A549 (cell line): ENCODE measurements at regions not wholly inside any gene's neighbourhood (a gene's known extent, or its start where the extent isn't known, plus 50 kb on each side); places are given as distances from the start of the nearest gene placed in this dataset.

Source experiments
- ATAC-seq, 2 experiments: fragments of 200-7000 bp in 1 of 2; fragments of >200 bp in 1 of 2; cut with Nextera tagmentation in 1 of 2; cut with Tn5 transposase in 1 of 2; 3 replicates each; pipeline versions ENCODE4 v1.8.0 to v1.9.1; 2018 to 2020; ENCODE audit warnings: mild to moderate bottlenecking in 1 of 2, moderate library complexity in 1 of 2
- CTCF ChIA-PET: fragments of 300-600 bp; sonication (Branson Sonifier 250); formaldehyde crosslinking; extraction: SDS; loops from one replicate; lab custom pipeline; 2021; ENCODE audit warnings: antibody characterized with exemption, inconsistent platforms; lab: Yijun Ruan, JAX
- POLR2A ChIA-PET: fragments of 350-600 bp; formaldehyde crosslinking; extraction: SDS; loops from one replicate; lab custom pipeline; 2021; ENCODE audit warnings: antibody characterized with exemption, inconsistent platforms; lab: Yijun Ruan, JAX
- DNase-seq, 2 experiments: peaks; one replicate each; pipeline versions ENCODE4 v3.0.0 to v3.0.0-alpha.2; 2011 to 2016; ENCODE audit warnings: low read depth in 1 of 2, low spot score in 1 of 2
- FAIRE-seq: peaks from 2 replicates; lab custom pipeline; 2011; peaks lifted over from hg19 to GRCh38; lab: Jason Lieb, UNC
- H3K27ac ChIP-seq, 2 experiments: fragments of >200 bp; sonication (Bioruptor Twin); formaldehyde crosslinking; 3 replicates each; pipeline ENCODE4 v1.5.1; 2016 to 2017
- H3K4me1 ChIP-seq: fragments of >200 bp; sonication (Bioruptor Twin); formaldehyde crosslinking; 3 replicates; pipeline ENCODE4 v1.6.1; 2016
- H3K4me2 ChIP-seq: fragments of >200 bp; sonication (Bioruptor Twin); formaldehyde crosslinking; 3 replicates; pipeline ENCODE4 v1.6.1; 2016
- H3K4me3 ChIP-seq: fragments of >200 bp; sonication (Bioruptor Twin); formaldehyde crosslinking; 3 replicates; pipeline ENCODE4 v1.5.1; 2016
- H3K9me3 ChIP-seq: fragments of >200 bp; sonication (Bioruptor Twin); formaldehyde crosslinking; 3 replicates; pipeline ENCODE4 v1.6.1; 2016
- ATOH8 ChIP-seq: fragments of 250-450 bp; sonication (Bioruptor Pico); IDR thresholded peaks from 2 replicates; pipeline ENCODE4 v1.5.0; 2020; ENCODE audit warnings: low read depth, mild to moderate bottlenecking, moderate library complexity
- CBX2 ChIP-seq: fragments of 200-600 bp; sonication (generic); IDR thresholded peaks from 2 replicates; pipeline ENCODE4 v1.6.1; 2016; ENCODE audit warnings: low read depth, mild to moderate bottlenecking, borderline replicate concordance
- CHD4 ChIP-seq: fragments of 200-600 bp; sonication (generic); IDR thresholded peaks from 2 replicates; pipeline ENCODE4 v1.6.1; 2016; ENCODE audit warnings: antibody characterized with exemption, mild to moderate bottlenecking, borderline replicate concordance
- EHF ChIP-seq: fragments of 250-450 bp; sonication (Bioruptor Pico); IDR thresholded peaks from 2 replicates; pipeline ENCODE4 v1.5.0; 2020; ENCODE audit warnings: mild to moderate bottlenecking
- ELK1 ChIP-seq: fragments of 150-350 bp; IDR thresholded peaks from 2 replicates; pipeline ENCODE4 v1.6.1; 2014; ENCODE audit warnings: low read depth, mild to moderate bottlenecking, low read length
- FOSL2 ChIP-seq, 2 experiments: fragments of 450-650 bp in 1 of 2; fragments of >200 bp in 1 of 2; sonication (Bioruptor Twin) in 1 of 2; formaldehyde crosslinking; IDR thresholded peaks; 2 replicates each; pipeline versions ENCODE4 v1.5.0 to v1.6.1; 2016 to 2020; ENCODE audit warnings: mild to moderate bottlenecking in 1 of 2, moderate library complexity in 1 of 2
- FOXS1 ChIP-seq: fragments of 250-450 bp; sonication (Bioruptor Pico); IDR thresholded peaks from 2 replicates; pipeline ENCODE4 v1.5.0; 2020; ENCODE audit warnings: mild to moderate bottlenecking, moderate library complexity
- GATA3 ChIP-seq: IDR thresholded peaks from 2 replicates; pipeline ENCODE4 v1.6.1; 2012; ENCODE audit warnings: borderline replicate concordance
- HMGXB4 ChIP-seq: fragments of 250-450 bp; sonication (Bioruptor Pico); IDR thresholded peaks from 2 replicates; pipeline ENCODE4 v1.5.0; 2021; ENCODE audit warnings: mild to moderate bottlenecking, moderate library complexity, borderline replicate concordance
- HOXB13 ChIP-seq: fragments of 250-450 bp; sonication (Bioruptor Pico); IDR thresholded peaks from 2 replicates; pipeline ENCODE4 v1.5.0; 2020; ENCODE audit warnings: low read depth, mild to moderate bottlenecking, moderate library complexity
- JUN ChIP-seq, 2 experiments: fragments of >200 bp; sonication (Bioruptor Twin); formaldehyde crosslinking; IDR thresholded peaks; 2 replicates in 1 of 2; 3 replicates in 1 of 2; pipeline ENCODE4 v1.6.1; 2016 to 2017
- JUNB ChIP-seq: fragments of >200 bp; sonication (Bioruptor Twin); formaldehyde crosslinking; IDR thresholded peaks from 2 replicates; pipeline ENCODE4 v1.6.1; 2016
- KDM5A ChIP-seq: fragments of 200-600 bp; sonication (generic); IDR thresholded peaks from 2 replicates; pipeline ENCODE4 v1.6.1; 2016; ENCODE audit warnings: antibody characterized with exemption, mild to moderate bottlenecking
- POLR2A ChIP-seq: IDR thresholded peaks from 2 replicates; pipeline ENCODE4 v1.6.1; 2012; ENCODE audit warnings: mild to moderate bottlenecking, low read length
- POLR2AphosphoS2 ChIP-seq: conservative IDR thresholded peaks from 2 replicates; pipeline ENCODE4 v1.6.1; 2012; ENCODE audit warnings: low read length, improper control_type of control experiment, inconsistent platforms
- RAD21 ChIP-seq, 2 experiments: fragments of >200 bp in 1 of 2; sonication (Bioruptor Twin) in 1 of 2; formaldehyde crosslinking in 1 of 2; IDR thresholded peaks in 1 of 2; conservative IDR thresholded peaks in 1 of 2; 2 replicates in 1 of 2; 3 replicates in 1 of 2; pipeline ENCODE4 v1.6.1; 2012 to 2018; ENCODE audit warnings: inconsistent platforms in 1 of 2
- RCOR1 ChIP-seq: fragments of 150-350 bp; IDR thresholded peaks from 2 replicates; pipeline ENCODE4 v1.6.1; 2014; ENCODE audit warnings: antibody characterized with exemption, low read length, low read depth
- REST ChIP-seq: fragments of 200-600 bp; sonication (generic); IDR thresholded peaks from 2 replicates; pipeline ENCODE4 v1.6.1; 2016; ENCODE audit warnings: antibody characterized with exemption, mild to moderate bottlenecking, moderate library complexity
- RFX5 ChIP-seq: fragments of 450-650 bp; IDR thresholded peaks from 2 replicates; pipeline ENCODE4 v1.7.1; 2014; ENCODE audit warnings: antibody characterized with exemption, mild to moderate bottlenecking, moderate library complexity
- SMC3 ChIP-seq: fragments of >200 bp; sonication (Bioruptor Twin); formaldehyde crosslinking; IDR thresholded peaks from 3 replicates; pipeline ENCODE4 v1.6.1; 2018; ENCODE audit warnings: inconsistent platforms
- ZSCAN20 ChIP-seq: fragments of 250-450 bp; sonication (Bioruptor Pico); IDR thresholded peaks from 2 replicates; pipeline ENCODE4 v1.8.0; 2022; ENCODE audit warnings: mild to moderate bottlenecking, moderate library complexity
- WGBS: methylation state at CpG from one replicate; pipeline ENCODE4 v1.1.6; 2017; ENCODE audit errors: missing lambda C conversion rate; 5-methylcytosine and 5-hydroxymethylcytosine counted together

GRCh38 chr10:4086131-4086898, 301.3 kb upstream of the KLF6 start (continued):
- TF ChIP-seq HMGXB4 (CRISPR knock-in tag), result no peak
- TF ChIP-seq RCOR1, result no peak
- TF ChIP-seq JUNB, result no peak
- TF ChIP-seq ATOH8 (CRISPR knock-in tag), result no peak
- no peak for TF ChIP-seq ELK1
- TF ChIP-seq, all 56 proteins: peak for 0

GRCh38 chr10:4083509-4084003, 298.5 kb upstream of the KLF6 start:
- CTCF ChIA-PET, result interaction anchor here (0.6 to 1.7 kb wide), 4 partner anchors 10 to 667 kb away, joined by 3 to 4 read pairs (median 3); no protein-coding TSS in a partner anchor
- FAIRE-seq, result no peak

GRCh38 chr10:4082861-4083260, 297.9 kb upstream of the KLF6 start:
- no peak for ATAC-seq
- DNase-seq, result no peak
- H3K4me1 ChIP-seq, result no peaks in the 10 kb centered on the region
- FAIRE-seq, result no peak
- H3K4me3 ChIP-seq, result no peak overlapping the region
- H3K4me2 ChIP-seq, result no peak overlapping the region
- CTCF ChIA-PET, result interaction anchor here (0.6 to 1.7 kb wide), 3 partner anchors 9 to 667 kb away, joined by 3 to 4 read pairs (median 3); no protein-coding TSS in a partner anchor
- no peak for TF ChIP-seq REST
- no peak for TF ChIP-seq RAD21 (conservative IDR thresholded peaks at IDR 0.05 in 1 of 2, IDR thresholded peaks at IDR 0.05 in 1 of 2)
- no peak for TF ChIP-seq SMC3
- no peak for TF ChIP-seq HOXB13 (CRISPR knock-in tag)
- no peak for TF ChIP-seq CBX2
- no peak for TF ChIP-seq RFX5
- TF ChIP-seq ZSCAN20, result no peak
- no peak for TF ChIP-seq KDM5A
- TF ChIP-seq POLR2A, result no peak
- TF ChIP-seq FOXS1 (CRISPR knock-in tag), result no peak
- TF ChIP-seq EHF (CRISPR knock-in tag), result no peak
- no peak overlapping the region for H3K27ac ChIP-seq
- H3K9me3 ChIP-seq, result no peaks in the 10 kb centered on the region
- POLR2A ChIA-PET, result no interaction called here
- WGBS, result 91% methylated on average over 2 of the region's 2 CpGs

More at GRCh38 chr10:4083509-4084003, 298.5 kb upstream of the KLF6 start:
- TF ChIP-seq GATA3 (no peak), JUN (IDR thresholded peaks at IDR 0.05) (no peak), FOSL2 (IDR thresholded peaks at IDR 0.05) (no peak), FOSL2 (CRISPR knock-in tag; IDR thresholded peaks at IDR 0.05) (no peak), RCOR1 (no peak), POLR2AphosphoS2 (no peak), CHD4 (no peak), SMC3 (no peak), EHF (CRISPR knock-in tag) (no peak)
- WGBS, result 76% methylated on average over 2 of the region's 2 CpGs
- Histone ChIP-seq H3K9me3 (no peaks in the 10 kb centered on the region), H3K4me1 (no peaks in the 10 kb centered on the region), H3K27ac (no peak overlapping the region), H3K4me3 (no peak overlapping the region), H3K4me2 (no peak overlapping the region)
- POLR2A ChIA-PET, result no interaction called here
- DNase-seq (no peak), ATAC-seq (no peak)
